SK-N-SH (cell line): ENCODE measurements at regions not wholly inside any gene's neighbourhood (a gene's known extent, or its start where the extent isn't known, plus 50 kb on each side); places are given as distances from the start of the nearest gene placed in this dataset.

ENCODE experiments used
- POLR2AphosphoS5 ChIP-seq: IDR thresholded peaks from 2 replicates; pipeline ENCODE4 v1.6.1; 2012; ENCODE audit warnings: low read depth, low read length
- RAD21 ChIP-seq: IDR thresholded peaks from 2 replicates; pipeline ENCODE4 v1.6.1; 2012; ENCODE audit warnings: mild to moderate bottlenecking, low read length
- TF ChIP-seq, protein P1 (sequence below): fragments of 200-600 bp; sonication (generic); IDR thresholded peaks from 2 replicates; pipeline ENCODE4 v1.6.1; 2017; ENCODE audit warnings: antibody characterized with exemption, mild to moderate bottlenecking, moderate library complexity

DNA sequence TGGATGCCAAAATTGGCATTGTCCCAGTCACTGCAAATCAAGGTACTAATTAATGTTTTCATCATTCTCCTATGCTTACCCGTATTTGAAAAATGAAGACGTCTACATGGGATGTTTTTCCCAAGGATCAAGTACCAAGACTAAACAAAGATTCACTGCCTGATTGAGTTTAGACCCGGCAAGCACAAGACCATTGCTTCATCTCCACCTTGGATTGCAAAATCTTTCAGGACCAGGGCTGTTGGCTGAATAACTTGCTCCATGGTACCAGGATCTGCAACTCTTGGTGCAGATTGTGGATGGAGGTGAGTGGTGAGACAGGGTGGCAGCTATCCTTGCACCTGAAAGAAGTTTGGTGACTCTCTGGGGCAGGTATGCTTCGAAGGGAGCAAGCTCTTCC is 122.5 kb upstream of the ETS2 start:
- TF ChIP-seq RAD21, result no peak
- TF ChIP-seq, protein P1, sequence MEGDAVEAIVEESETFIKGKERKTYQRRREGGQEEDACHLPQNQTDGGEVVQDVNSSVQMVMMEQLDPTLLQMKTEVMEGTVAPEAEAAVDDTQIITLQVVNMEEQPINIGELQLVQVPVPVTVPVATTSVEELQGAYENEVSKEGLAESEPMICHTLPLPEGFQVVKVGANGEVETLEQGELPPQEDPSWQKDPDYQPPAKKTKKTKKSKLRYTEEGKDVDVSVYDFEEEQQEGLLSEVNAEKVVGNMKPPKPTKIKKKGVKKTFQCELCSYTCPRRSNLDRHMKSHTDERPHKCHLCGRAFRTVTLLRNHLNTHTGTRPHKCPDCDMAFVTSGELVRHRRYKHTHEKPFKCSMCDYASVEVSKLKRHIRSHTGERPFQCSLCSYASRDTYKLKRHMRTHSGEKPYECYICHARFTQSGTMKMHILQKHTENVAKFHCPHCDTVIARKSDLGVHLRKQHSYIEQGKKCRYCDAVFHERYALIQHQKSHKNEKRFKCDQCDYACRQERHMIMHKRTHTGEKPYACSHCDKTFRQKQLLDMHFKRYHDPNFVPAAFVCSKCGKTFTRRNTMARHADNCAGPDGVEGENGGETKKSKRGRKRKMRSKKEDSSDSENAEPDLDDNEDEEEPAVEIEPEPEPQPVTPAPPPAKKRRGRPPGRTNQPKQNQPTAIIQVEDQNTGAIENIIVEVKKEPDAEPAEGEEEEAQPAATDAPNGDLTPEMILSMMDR, result no peak
- TF ChIP-seq POLR2AphosphoS5, result no peak
